ENCODE measurements at regions not wholly inside any gene's neighbourhood (a gene's known extent, or its start where the extent isn't known, plus 50 kb on each side); places are given as distances from the start of the nearest gene placed in this dataset.

DNA sequence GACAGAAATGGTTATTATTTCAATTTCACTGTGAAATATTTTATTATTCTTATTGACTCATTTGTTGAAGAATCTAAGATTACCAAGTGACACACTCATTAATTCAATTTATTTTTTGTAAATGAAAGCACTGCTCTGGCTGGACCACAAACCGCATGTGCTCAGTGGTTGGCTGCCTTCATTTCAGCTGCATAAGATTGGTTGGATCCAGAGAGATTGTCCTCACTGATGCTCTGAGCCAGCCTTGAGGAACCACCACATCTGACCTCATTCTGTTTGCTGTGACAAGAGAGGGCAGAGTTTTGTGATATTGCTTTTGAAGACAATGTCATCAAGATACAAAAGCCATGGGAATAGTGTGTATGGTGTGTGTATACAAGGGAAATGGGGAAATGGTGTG, 192.1 kb downstream of the CYRIA start:
- TF ChIP-seq EP300 (IDR thresholded peaks at IDR 0.05) = no peak
- TF ChIP-seq, protein P1, sequence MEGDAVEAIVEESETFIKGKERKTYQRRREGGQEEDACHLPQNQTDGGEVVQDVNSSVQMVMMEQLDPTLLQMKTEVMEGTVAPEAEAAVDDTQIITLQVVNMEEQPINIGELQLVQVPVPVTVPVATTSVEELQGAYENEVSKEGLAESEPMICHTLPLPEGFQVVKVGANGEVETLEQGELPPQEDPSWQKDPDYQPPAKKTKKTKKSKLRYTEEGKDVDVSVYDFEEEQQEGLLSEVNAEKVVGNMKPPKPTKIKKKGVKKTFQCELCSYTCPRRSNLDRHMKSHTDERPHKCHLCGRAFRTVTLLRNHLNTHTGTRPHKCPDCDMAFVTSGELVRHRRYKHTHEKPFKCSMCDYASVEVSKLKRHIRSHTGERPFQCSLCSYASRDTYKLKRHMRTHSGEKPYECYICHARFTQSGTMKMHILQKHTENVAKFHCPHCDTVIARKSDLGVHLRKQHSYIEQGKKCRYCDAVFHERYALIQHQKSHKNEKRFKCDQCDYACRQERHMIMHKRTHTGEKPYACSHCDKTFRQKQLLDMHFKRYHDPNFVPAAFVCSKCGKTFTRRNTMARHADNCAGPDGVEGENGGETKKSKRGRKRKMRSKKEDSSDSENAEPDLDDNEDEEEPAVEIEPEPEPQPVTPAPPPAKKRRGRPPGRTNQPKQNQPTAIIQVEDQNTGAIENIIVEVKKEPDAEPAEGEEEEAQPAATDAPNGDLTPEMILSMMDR (IDR thresholded peaks at IDR 0.05) = no peak
- no peak for TF ChIP-seq POLR2AphosphoS5 (IDR thresholded peaks at IDR 0.05)

Data from sigmoid colon (tissue), 4 donors.